T-helper 22 cell (primary cell): ENCODE measurements at regions not wholly inside any gene's neighbourhood (a gene's known extent, or its start where the extent isn't known, plus 50 kb on each side); places are given as distances from the start of the nearest gene placed in this dataset.

ENCODE experiments used
- DNase-seq: peaks from one replicate; pipeline ENCODE4 v3.0.0-alpha.2; 2020; ENCODE audit warnings: low read depth

DNA sequence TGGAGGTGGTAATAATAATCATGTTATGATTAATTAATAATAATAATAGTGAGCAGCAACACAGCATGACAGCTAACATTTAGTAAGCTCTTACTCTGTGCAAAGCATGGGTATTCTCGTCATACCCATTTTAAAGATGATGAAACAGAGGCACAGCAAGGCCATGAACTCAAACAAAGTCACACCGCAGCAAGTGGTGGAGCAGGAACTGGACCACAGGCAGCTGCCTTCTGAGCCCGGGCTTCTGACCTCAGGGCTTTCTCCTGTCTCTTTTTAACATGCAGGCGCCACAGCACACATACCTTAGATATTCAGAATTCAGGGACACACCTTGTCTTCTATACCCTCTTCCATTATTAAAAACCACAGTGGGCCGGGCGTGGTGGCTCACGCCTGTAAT, 50.7 kb upstream of the SPATA12 start:
- DNase-seq, result no peak

GRCh38 chr3:57009367-57009766, 51.1 kb upstream of the SPATA12 start:
- no peak for DNase-seq

GRCh38 chr3:57007521-57008460, 52.7 kb upstream of the SPATA12 start:
- DNase-seq, result no peak

- no peak for DNase-seq
Measured at GRCh38 chr3:57006949-57007419, 53.5 kb upstream of the SPATA12 start.

- DNase-seq, result no peak
Measured at GRCh38 chr3:57006179-57006657, 54.2 kb upstream of the SPATA12 start.

GRCh38 chr3:57004229-57004628, 56.2 kb upstream of the SPATA12 start:
- DNase-seq, result no peak

DNA sequence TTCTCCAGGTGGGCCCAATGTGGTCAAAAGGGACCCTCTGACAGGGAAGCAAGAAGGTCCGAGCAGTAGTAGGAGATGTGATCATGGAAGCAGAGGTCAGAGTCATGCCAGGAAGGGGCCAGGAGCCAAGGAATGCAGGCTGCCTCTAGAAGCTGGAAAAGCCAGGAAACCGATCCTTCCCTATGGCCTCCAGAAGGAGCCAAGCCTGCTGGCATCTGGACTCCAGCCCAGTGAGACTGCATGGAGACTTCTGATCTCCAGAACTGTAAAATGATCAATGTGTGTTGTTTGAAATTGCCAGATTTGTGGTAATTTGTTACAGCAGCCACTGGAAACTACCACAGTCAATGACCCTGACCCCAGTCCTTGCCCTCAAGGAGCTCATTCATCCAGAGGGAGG, 56.8 kb upstream of the SPATA12 start:
- no peak for DNase-seq

DNA sequence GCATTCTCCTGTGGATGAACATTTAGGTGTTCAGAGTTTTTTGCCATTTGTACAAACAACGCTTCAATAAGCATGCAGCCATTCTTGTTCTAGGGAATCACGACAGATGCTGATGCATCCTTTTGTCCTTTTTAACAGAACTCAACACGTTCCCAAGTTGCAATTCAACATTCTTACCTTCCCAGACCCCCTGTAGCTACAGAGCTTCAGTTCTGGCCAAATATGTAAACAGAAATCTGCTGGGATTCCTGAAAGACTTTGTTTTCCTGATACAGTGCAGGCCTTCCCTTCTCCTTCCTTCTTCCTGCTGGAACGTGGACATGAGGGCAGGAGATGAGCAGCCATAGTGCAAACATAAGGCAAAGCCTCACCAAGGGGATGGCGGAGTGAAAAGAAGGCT, 59.1 kb upstream of the SPATA12 start:
- DNase-seq, result no peak

DNA sequence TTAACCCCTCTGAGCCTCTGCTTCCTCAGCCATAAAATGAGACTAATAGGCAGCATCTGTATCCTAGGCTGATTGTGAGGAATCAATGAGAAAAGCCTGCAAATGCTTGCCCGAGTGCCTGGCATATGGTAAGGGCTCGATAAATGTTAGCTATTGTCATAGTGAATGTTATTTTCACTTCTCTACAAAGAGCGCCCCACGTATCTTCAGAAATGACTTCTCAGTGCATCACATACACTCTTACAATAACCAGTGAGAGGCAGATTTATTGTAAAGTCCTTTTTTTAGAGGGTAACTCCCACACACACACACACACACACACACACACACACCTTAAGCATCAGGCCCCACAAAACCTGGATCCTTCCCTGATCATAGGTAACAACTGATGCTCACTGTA, 60.5 kb upstream of the SPATA12 start:
- DNase-seq, result no peak

- no peak for DNase-seq
Measured at GRCh38 chr3:56999547-56999946, 60.9 kb upstream of the SPATA12 start.

DNA sequence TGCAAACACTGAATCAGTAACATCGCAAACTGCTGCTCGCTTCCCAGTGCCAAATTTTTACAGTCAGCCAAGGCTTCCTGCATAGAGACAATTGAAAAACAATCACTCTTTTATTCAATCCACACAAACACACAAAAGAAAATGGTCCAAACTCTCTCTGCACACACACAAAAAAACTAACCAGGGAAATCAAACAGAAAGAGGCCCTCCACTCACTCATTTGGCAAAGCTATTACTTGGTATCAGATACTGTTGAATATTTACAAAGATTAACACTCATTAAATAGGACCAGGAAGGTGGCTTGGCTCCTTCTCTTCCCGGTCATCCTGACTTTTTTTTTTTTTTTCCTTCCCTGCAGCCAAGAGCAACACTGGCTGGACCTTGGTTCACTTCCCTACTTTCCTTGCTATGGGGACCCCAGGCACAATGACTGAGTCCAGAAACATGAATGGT, 62.4 kb upstream of the SPATA12 start:
- DNase-seq, result no peak

DNA sequence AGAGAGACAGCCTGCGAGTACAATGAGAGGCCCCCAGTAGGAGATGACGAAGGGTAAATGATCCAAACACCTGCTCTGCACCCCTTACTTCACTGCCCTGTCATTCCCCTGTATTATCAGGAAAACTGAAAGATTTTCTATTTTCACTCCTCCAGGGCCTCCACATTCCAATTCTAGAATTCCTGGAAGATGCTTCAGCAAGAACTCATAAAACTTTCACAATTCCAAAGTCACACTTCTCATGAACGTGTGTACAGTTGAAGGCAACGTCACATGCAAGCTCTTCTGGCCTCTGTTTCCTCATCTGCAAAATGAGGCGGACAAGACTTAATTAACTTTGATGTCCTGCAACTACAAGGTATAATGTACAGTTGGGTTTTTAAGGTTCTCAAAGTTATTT, 62.8 kb upstream of the SPATA12 start:
- no peak for DNase-seq

DNA sequence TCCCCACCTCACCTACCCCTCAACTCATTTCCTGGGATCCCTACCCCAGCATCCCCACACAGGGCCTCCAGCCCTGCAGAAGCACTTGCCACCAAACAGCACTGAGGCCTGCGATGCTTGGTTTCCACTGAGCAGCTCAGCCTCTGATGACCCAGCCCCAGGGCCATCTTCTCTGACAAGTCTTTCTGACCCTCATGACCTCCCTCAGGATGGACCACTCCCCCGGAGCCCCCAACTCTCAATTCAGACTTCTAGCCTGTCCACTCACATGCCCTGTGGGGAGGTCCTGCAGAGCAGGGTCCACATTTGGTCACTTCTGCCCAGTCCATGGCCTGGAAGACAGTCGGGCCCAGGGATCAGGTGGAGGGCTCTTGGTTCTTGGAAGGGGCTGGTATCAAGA, 63.4 kb upstream of the SPATA12 start:
- no peak for DNase-seq

DNA sequence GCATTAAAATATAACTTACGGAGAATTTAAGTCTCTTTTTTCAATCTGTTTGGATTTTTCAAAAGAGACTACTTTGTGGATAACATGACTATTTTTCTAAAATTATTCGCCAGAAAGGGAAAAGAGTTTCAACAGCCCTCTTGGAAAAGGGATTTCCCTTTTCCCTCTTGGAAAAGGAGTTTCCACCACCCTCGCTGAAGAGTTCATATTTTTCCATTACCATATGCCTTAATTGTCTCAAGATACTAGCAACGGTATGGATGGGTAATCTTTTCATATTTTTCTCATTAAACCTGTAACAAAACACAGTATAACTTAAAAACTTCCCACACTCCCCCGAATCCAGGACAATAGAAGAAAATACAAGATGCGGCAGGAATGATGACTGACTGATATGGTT, 66.1 kb upstream of the SPATA12 start:
- DNase-seq, result no peak

- no peak for DNase-seq
Measured at GRCh38 chr3:56990641-56991015, 69.8 kb upstream of the SPATA12 start.

- DNase-seq, result no peak
Measured at GRCh38 chr3:56989977-56990640, 70.4 kb upstream of the SPATA12 start.

- DNase-seq, result no peak
Measured at GRCh38 chr3:56989169-56989976, 71.1 kb upstream of the SPATA12 start.

GRCh38 chr3:56988458-56989168, 71.9 kb upstream of the SPATA12 start:
- DNase-seq, result peak; percentile 38

DNA sequence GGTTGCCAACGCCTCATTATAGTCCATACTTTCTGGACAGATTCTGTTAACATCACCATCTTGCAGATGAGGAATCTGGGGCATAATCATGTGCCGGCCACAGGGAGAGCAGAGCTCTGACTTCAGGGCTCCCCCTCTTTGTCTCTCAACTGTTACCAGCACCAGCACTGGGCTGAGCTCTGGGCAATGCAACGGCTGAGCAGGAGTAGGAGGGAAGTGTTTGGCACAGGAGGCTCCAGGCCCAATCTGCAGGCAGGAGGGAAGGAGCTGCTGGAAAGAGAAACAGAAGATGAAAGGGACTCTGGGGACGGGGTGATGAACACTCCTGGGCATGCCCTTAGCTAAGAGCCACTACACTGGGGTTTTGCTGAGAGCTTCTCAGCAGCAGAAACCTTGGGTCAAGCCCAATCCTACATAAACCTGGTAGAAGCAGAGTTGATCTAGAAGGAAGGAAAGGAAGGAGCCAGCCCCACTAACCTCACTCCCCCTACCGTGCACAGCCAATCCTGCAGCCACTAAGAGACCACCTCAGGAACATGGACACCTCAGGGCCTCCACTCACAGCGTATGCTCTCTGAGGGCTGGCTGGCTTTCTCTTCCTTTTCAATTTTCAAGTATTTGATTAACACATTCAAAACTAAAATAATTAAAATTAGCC, 73.1 kb upstream of the SPATA12 start:
- DNase-seq, result no peak

DNA sequence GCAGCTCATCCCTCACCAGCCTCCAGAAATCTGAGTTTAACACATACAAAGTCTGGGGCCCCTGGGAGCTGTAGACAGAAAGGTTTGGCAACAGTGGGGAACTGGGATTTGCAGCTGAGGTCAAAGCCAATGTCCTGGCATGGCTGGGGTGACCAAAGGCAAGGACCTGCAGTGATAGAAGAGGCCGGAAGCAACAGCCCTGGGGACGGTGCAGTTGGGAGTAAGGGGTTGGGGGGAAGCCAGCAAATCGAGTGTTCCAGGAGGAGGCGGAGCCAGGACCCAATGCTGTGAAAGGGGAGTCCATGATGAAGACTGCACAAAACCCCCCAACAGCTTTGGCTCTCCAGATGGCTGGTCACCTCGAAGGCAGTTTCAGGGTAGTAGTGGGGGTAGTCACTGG, 74.1 kb upstream of the SPATA12 start:
- DNase-seq, result no peak

- no peak for DNase-seq
Measured at GRCh38 chr3:56985878-56986277, 74.6 kb upstream of the SPATA12 start.
